ENCODE measurements at regions not wholly inside any gene's neighbourhood (a gene's known extent, or its start where the extent isn't known, plus 50 kb on each side); places are given as distances from the start of the nearest gene placed in this dataset.

DNA sequence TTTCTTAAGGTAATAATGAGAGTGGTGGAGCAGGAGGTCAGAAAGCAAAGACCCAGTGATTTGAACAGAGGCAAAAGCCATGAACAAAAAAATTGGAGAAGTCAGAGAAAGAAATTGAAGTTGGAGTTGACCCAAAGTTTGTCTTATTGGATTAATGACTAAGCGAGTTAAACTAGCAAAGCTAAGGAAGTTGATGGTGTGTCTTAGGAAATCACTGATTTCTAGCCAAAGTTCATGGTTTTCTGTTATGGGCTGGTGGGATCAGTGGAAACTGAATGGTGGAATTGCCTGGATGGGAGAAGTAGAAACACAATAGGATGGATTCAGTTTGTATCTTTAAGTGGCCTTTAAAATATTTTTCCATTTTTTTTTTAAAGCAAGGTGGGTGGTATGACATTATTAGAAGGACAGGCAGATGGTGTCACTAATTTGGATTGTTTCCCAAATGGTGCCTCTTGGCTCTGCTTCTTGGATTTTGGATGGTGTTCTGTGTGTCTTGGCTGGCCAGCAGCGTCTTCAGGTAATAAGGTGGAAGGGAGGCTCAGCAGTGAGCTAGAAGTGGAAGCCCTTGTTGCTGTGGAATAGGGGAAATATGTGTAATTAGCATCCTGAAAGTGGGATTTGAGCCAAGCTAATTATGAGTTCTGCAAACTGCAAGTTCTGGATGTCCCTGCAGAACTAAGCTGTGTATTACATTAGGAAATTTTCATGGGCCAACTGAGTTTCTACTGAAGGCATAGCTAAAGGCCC lies 302.9 kb downstream of the LMO7 start (continued):
- TF ChIP-seq EZH2phosphoT487 (IDR thresholded peaks at IDR 0.05; ENCODE audit: borderline replicate concordance, low read depth): no peak
- TF ChIP-seq GABPA (IDR thresholded peaks at IDR 0.05; ENCODE audit: low read depth): no peak
- no peak for TF ChIP-seq TCF12 (IDR thresholded peaks at IDR 0.05)
- TF ChIP-seq RCOR1 (IDR thresholded peaks at IDR 0.05; ENCODE audit: low read length): no peak
- no peak for TF ChIP-seq EP300 (IDR thresholded peaks at IDR 0.05; ENCODE audit: borderline replicate concordance in 1 of 2, low read depth in 1 of 2, low read length in 1 of 2)
- no peak for TF ChIP-seq RXRA (IDR thresholded peaks at IDR 0.05; ENCODE audit: borderline replicate concordance, low read depth)
- TF ChIP-seq MXI1 (IDR thresholded peaks at IDR 0.05; ENCODE audit: low read depth, low read length): no peak

- Histone ChIP-seq H3K4me2 (no peak overlapping the region), H3K27me3 (ENCODE audit: insufficient read depth) (no peaks in the 10 kb centered on the region), H3F3A (replicated peaks; ENCODE audit: insufficient read depth) (no peaks in the 10 kb centered on the region), H3K9ac (no peak overlapping the region), H3K79me2 (ENCODE audit: insufficient read depth) (no peaks in the 10 kb centered on the region), H2AFZ (ENCODE audit: low read depth) (no peak overlapping the region), H3K27ac (ENCODE audit: low read depth in 2 of 2, low read length in 1 of 2) (no peak overlapping the region), H4K20me1 (ENCODE audit: insufficient read depth) (no peaks in the 10 kb centered on the region), H3K9me2 (no peaks in the 10 kb centered on the region), H3K4me3 (ENCODE audit: low read depth in 2 of 2, low read length in 1 of 2) (no peak overlapping the region), H3K36me3 (replicated peaks in 1 of 2; ENCODE audit: control insufficient read depth in 1 of 2, insufficient read depth in 2 of 2, low read length in 1 of 2) (no peaks in the 10 kb centered on the region), H3K9me3 (no peaks in the 10 kb centered on the region), H3K4me1 (ENCODE audit: control insufficient read depth in 1 of 2, insufficient read depth in 2 of 2, low read depth in 1 of 2, low read length in 1 of 2) (no peaks in the 10 kb centered on the region)
- 58% methylated on average over 1 of the region's 1 CpG for WGBS (ENCODE audit: low lambda C conversion rate)
- no peak for DNase-seq
- POLR2A ChIA-PET: no interaction called here
- TF ChIP-seq REST (IDR thresholded peaks at IDR 0.05; ENCODE audit: low read depth, low read length) (no peak), MAX (IDR thresholded peaks at IDR 0.05; ENCODE audit: low read depth) (no peak), YY1 (IDR thresholded peaks at IDR 0.05; ENCODE audit: low read depth) (no peak), ZBTB33 (IDR thresholded peaks at IDR 0.05; ENCODE audit: borderline replicate concordance, low read depth) (no peak), RCOR1 (IDR thresholded peaks at IDR 0.05; ENCODE audit: low read length) (no peak), RXRA (IDR thresholded peaks at IDR 0.05; ENCODE audit: borderline replicate concordance, low read depth) (no peak)
- CTCF ChIA-PET: interaction anchor here (1.1 kb wide), 1 partner anchor 537 kb away, joined by 4 read pairs; no protein-coding TSS in a partner anchor
Observed at GRCh38 chr13:75936791-75937190, 300.7 kb downstream of the LMO7 start.
